HEK293T (cell line): ENCODE measurements at regions not wholly inside any gene's neighbourhood (a gene's known extent, or its start where the extent isn't known, plus 50 kb on each side); places are given as distances from the start of the nearest gene placed in this dataset.

Experiments used
- ELF4 ChIP-seq: fragments of 450-650 bp; IDR thresholded peaks from 2 replicates; pipeline ENCODE4 v1.6.1; 2017; ENCODE audit warnings: antibody characterized with exemption
- FOXM1 ChIP-seq: fragments of 450-650 bp; IDR thresholded peaks from 2 replicates; pipeline ENCODE4 v1.6.1; 2017; ENCODE audit warnings: mild to moderate bottlenecking, borderline replicate concordance

DNA sequence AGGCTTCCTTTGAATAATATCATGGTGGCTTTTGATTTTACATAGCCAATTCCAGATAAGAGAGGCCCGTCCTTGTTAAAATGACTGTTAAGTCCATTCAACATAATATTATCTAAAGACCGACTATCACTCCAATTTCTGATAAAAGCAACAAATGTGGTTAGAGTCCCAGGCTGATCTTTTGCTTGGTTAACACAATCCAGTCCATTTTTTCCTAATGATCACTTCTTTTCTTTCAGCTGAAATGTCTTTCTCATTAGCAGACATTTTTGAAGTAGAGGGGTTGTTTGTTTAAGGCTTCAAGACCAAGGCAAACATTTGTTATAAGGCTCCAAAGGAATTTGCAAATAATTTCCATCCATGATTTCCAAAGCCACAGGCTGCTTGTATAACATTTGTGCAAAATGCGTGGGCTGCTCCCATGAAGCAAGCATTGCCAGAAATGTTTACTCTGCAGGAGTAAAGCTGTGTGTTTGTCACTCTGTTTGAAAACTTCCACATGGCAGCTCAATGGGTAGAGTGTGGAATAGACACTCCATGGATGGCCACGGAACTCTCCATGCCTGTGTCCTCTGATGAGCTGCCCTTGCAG, 111.5 kb downstream of the PSMG1 start:
- no peak for TF ChIP-seq ELF4
- no peak for TF ChIP-seq FOXM1
